Hepatocyte (in vitro differentiated cells): ENCODE measurements at regions not wholly inside any gene's neighbourhood (a gene's known extent, or its start where the extent isn't known, plus 50 kb on each side); places are given as distances from the start of the nearest gene placed in this dataset.

Experiments
- EZH2 ChIP-seq: fragments of 200-600 bp; sonication (generic); IDR thresholded peaks from 2 replicates; pipeline ENCODE4 v1.6.1; 2016; ENCODE audit warnings: antibody characterized with exemption, mild to moderate bottlenecking, borderline replicate concordance
- TF ChIP-seq, protein P1 (sequence below): fragments of 200-600 bp; sonication (generic); IDR thresholded peaks from 2 replicates; pipeline ENCODE4 v1.5.1; 2016; ENCODE audit warnings: antibody characterized with exemption, mild to moderate bottlenecking; ENCODE audit not compliant: poor library complexity

DNA sequence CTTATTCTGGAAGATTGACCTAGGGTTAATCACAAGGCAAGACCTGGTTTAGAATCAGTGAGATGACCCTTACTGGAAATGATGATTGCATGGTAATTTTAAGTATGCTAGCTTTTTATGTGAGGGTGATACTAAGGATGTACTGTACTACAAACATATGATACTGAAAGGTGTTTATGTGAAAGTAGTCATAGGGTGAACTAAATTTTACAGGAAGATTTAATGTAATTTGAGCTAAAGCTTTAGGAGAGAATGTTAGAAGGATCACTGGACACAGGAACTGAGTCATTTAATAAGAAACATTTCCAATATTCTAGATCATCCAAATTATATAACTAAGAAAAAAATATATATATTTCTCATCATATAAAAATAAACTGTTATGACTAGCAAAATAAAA, 197.2 kb downstream of the COX7C start:
- TF ChIP-seq, protein P1, sequence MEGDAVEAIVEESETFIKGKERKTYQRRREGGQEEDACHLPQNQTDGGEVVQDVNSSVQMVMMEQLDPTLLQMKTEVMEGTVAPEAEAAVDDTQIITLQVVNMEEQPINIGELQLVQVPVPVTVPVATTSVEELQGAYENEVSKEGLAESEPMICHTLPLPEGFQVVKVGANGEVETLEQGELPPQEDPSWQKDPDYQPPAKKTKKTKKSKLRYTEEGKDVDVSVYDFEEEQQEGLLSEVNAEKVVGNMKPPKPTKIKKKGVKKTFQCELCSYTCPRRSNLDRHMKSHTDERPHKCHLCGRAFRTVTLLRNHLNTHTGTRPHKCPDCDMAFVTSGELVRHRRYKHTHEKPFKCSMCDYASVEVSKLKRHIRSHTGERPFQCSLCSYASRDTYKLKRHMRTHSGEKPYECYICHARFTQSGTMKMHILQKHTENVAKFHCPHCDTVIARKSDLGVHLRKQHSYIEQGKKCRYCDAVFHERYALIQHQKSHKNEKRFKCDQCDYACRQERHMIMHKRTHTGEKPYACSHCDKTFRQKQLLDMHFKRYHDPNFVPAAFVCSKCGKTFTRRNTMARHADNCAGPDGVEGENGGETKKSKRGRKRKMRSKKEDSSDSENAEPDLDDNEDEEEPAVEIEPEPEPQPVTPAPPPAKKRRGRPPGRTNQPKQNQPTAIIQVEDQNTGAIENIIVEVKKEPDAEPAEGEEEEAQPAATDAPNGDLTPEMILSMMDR = no peak
- no peak for TF ChIP-seq EZH2
